GM21381 (cell line): ENCODE measurements at regions not wholly inside any gene's neighbourhood (a gene's known extent, or its start where the extent isn't known, plus 50 kb on each side); places are given as distances from the start of the nearest gene placed in this dataset.
A peak's percentile ranks its signal among the peaks of the same experiment; 100 is the strongest.
"Not testable (repeated sequence)": the region's sequence is repeated elsewhere in the genome, so short reads cannot be mapped to it uniquely, and the experiment has no call there.

Experiments used
- ATAC-seq: cut with Tn5 transposase; IDR thresholded peaks from one replicate; pipeline ENCODE4 v1.9.1; 2021; ENCODE audit warnings: mild to moderate bottlenecking, moderate library complexity; ENCODE audit not compliant: unreplicated experiment

DNA sequence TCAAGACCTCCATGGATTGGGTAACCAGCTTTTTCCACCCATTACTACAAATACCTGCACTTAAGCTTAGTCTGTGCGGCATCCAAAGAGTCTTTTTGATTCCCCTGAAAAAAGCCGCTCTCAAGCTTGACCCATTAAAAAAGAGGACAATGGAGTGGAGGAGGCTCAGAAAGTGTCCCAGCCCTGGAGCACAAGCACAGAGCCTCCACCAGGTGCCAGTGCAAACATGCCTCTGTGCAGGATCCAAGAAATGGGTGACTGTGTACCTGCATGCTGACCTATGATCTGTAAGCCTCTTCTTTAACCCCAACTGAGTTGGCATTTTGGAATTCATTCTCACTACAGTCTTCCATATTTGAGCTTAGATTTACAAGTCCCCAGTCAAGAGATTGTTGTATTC, 168.3 kb upstream of the TLE4 start:
- no peak for ATAC-seq

- ATAC-seq = no peak
These were observed 163.6 kb upstream of the TLE4 start for GRCh38 chr9:79408200-79408599.

GRCh38 chr9:79408617-79409016, 163.1 kb upstream of the TLE4 start:
- peak; percentile 52 for ATAC-seq

GRCh38 chr9:79409182-79409823, 162.5 kb upstream of the TLE4 start:
- no peak for ATAC-seq

DNA sequence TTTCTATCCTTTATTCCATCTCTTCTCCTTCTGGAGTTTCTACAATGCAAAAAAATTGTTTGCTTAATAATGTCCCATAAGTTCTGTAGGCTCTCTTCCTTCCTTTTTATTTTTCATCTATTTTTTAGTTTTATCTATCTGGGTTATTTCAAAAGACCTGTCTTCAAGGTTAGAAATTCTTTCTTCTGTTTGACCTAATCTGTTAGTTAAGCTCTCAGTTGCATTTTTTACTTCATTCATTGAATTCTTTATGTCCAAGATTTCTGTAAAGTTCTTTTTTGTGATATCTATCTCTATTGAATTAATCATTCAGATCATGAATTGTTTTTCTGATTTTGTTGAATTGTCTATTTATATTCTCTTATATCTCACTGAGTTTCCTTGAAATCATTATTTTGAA, 145.9 kb upstream of the TLE4 start:
- ATAC-seq = no peak

- ATAC-seq = no peak
These were observed 143.3 kb upstream of the TLE4 start for GRCh38 chr9:79428422-79428821.

GRCh38 chr9:79430619-79431018, 141.1 kb upstream of the TLE4 start:
- no peak for ATAC-seq

- ATAC-seq = no peak
These were observed 140.6 kb upstream of the TLE4 start for GRCh38 chr9:79431019-79431679.

GRCh38 chr9:79432485-79432884, 139.3 kb upstream of the TLE4 start:
- no peak for ATAC-seq

- ATAC-seq = no peak
These were observed 138.1 kb upstream of the TLE4 start for GRCh38 chr9:79433703-79434102.

- ATAC-seq = not testable (repeated sequence)
These were observed 132.5 kb upstream of the TLE4 start for GRCh38 chr9:79439221-79439620.

GRCh38 chr9:79446523-79447307, 125.0 kb upstream of the TLE4 start:
- ATAC-seq = no peak

DNA sequence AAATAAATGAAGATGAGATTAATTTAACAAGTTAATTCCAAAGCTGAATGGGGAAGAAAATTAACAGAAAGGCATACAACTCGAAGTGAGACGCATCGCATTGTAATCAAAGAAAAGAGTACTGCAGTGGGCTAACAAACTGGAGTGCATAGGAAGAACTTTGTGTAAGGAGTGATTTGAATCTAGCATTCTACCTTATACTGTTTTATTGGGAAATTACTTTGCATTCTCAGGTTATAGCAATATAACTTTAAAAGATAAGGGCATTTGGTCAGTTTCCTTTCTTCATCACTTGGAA, 124.5 kb upstream of the TLE4 start:
- no peak for ATAC-seq

DNA sequence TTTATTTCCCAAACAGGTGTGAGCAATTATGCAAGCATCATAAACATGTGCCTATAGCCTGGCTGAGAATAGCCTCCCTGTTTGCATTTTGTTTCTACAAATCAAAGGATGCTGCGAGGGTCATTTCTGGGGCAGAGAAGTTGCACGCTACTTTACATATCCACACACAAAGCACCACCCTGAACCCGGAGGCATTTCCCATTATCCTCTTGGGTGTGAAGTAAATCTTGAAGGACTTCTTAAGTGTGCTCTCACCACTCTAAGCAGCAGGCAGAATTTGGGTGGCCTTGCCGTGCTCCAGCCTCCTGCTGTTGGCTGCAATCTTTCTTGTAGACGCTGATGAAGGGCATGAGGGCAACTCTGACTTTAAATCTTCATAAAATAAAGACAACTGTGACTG, 124.0 kb upstream of the TLE4 start:
- ATAC-seq = no peak

GRCh38 chr9:79452265-79452664, 119.5 kb upstream of the TLE4 start:
- ATAC-seq = no peak

- ATAC-seq = no peak
These were observed 110.1 kb upstream of the TLE4 start for GRCh38 chr9:79461712-79462111.

DNA sequence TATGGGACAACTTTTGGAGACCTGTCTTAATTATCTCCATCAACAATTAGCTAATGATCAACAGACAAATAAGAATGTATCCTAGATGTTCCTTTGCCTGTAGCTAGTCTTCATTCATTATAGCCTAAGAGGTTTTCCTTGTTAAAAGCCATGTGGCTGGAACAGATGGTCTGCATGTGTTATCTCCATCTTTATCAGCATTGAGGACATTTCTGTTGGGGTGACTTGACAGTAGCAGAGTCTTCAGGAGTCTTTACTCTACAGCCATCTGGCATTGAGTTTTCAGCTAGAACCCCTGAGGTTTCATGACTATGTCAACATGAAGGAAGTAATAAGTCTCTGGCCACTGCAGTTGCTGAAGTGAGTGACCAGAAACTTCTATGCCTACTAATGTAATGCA, 106.6 kb upstream of the TLE4 start:
- no peak for ATAC-seq

DNA sequence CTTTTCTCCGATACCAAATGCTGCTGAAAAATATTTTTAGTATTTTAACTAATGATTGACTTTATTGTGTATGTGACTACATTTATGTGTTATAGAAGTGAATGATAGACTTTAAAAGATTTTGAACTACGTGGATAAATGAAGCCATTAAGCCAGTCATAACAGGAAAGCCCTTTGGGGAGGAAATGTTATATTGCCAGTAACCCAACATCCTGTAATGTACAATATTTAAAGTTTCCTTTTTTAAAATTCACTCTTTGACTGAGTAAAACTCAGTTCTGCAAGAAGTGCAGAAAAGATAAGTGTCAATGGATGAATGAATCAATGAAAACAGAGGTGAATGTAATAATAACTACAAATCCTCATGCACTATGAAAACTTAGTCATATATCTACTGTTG, 102.6 kb upstream of the TLE4 start:
- ATAC-seq = no peak

GRCh38 chr9:79470954-79471353, 100.8 kb upstream of the TLE4 start:
- no peak for ATAC-seq

- no peak for ATAC-seq
These were observed 99.9 kb upstream of the TLE4 start for GRCh38 chr9:79471580-79472543.

GRCh38 chr9:79473704-79474103, 98.1 kb upstream of the TLE4 start:
- no peak for ATAC-seq
